PC-3 (cell line): ENCODE measurements at regions not wholly inside any gene's neighbourhood (a gene's known extent, or its start where the extent isn't known, plus 50 kb on each side); places are given as distances from the start of the nearest gene placed in this dataset.

Experiments
- ATAC-seq: fragments of 200-7000 bp; cut with Tn5 transposase; 2 replicates; pipeline ENCODE4 v1.9.1; 2020; ENCODE audit warnings: mild to moderate bottlenecking, moderate library complexity
- BruUV-seq: library from RNA; stranded (reverse); fragments of 400-500 nt; replicated peaks from 2 replicates; lab custom pipeline; 2021; lab: Mats Ljungman, UMichigan
- CTCF ChIA-PET: fragments of 300-600 bp; sonication (Branson Sonifier 250); formaldehyde crosslinking; loops from one replicate; lab custom pipeline; 2022; ENCODE audit warnings: antibody characterized with exemption; lab: Charles Lee
- POLR2A ChIA-PET: fragments of 300-600 bp; sonication (Branson Sonifier 250); formaldehyde crosslinking; loops from one replicate; lab custom pipeline; 2022; ENCODE audit warnings: antibody characterized with exemption; ENCODE audit not compliant: unreplicated experiment; lab: Charles Lee
- DNase-seq: peaks from one replicate; pipeline ENCODE4 v3.0.0-alpha.2; 2015
- H2AFZ ChIP-seq: fragments of 300-600 bp; sonication (generic); 2 replicates; pipeline ENCODE4 v1.6.0; 2016; ENCODE audit warnings: antibody characterized with exemption, low read length
- H3F3A ChIP-seq: fragments of 300-600 bp; sonication (generic); one replicate; pipeline ENCODE4 v1.6.0; 2017; ENCODE audit warnings: antibody characterized with exemption, low read length, control low read depth, mild to moderate bottlenecking; ENCODE audit not compliant: unreplicated experiment
- H3K27ac ChIP-seq: fragments of 300-600 bp; sonication (generic); 2 replicates; pipeline ENCODE4 v1.5.1; 2016; ENCODE audit warnings: mild to moderate bottlenecking, low read length
- H3K27me3 ChIP-seq: fragments of 300-600 bp; sonication (generic); 2 replicates; pipeline ENCODE4 v1.6.1; 2016; ENCODE audit warnings: low read length, mixed read lengths
- H3K36me3 ChIP-seq: fragments of 300-600 bp; sonication (generic); 2 replicates; pipeline ENCODE4 v1.6.1; 2016; ENCODE audit warnings: low read depth, mixed run types, low read length, mixed read lengths
- H3K4me1 ChIP-seq: fragments of 300-600 bp; sonication (generic); 2 replicates; pipeline ENCODE4 v1.5.1; 2016; ENCODE audit warnings: low read length; ENCODE audit not compliant: insufficient read depth
- H3K4me2 ChIP-seq: fragments of 300-600 bp; sonication (generic); 2 replicates; pipeline ENCODE4 v1.6.0; 2016; ENCODE audit warnings: low read length
- H3K4me3 ChIP-seq: fragments of 300-600 bp; sonication (generic); 2 replicates; pipeline ENCODE4 v1.5.1; 2016; ENCODE audit warnings: mild to moderate bottlenecking, low read length, mixed read lengths
- H3K79me2 ChIP-seq: fragments of 300-600 bp; sonication (generic); 2 replicates; pipeline ENCODE4 v1.6.1; 2017; ENCODE audit warnings: low read length, mixed read lengths
- H3K9ac ChIP-seq: fragments of 300-600 bp; sonication (generic); 2 replicates; pipeline ENCODE4 v1.6.0; 2016; ENCODE audit warnings: mild to moderate bottlenecking, low read length
- H3K9me2 ChIP-seq: fragments of 300-600 bp; sonication (generic); replicated peaks from 2 replicates; pipeline ENCODE4 v1.6.1; 2016; ENCODE audit warnings: mixed run types, low read length, mixed read lengths
- H3K9me3 ChIP-seq: fragments of 300-600 bp; sonication (generic); 2 replicates; pipeline ENCODE4 v1.6.1; 2016; ENCODE audit warnings: low read length, mixed read lengths
- H4K20me1 ChIP-seq: fragments of 300-600 bp; sonication (generic); 2 replicates; pipeline ENCODE4 v1.6.1; 2016; ENCODE audit warnings: low read length, mixed read lengths
- EZH2 ChIP-seq: fragments of 300-600 bp; sonication (generic); IDR thresholded peaks from one replicate; pipeline ENCODE4 v1.6.1; 2017; ENCODE audit warnings: antibody characterized with exemption, mild to moderate bottlenecking, low read length; ENCODE audit not compliant: unreplicated experiment
- EZH2phosphoT487 ChIP-seq: fragments of 300-600 bp; sonication (generic); IDR thresholded peaks from 2 replicates; pipeline ENCODE4 v1.6.1; 2018; ENCODE audit warnings: mild to moderate bottlenecking, antibody characterized with exemption, low read length, borderline replicate concordance
- intact Hi-C: fragments of 100-400 bp; cut with micrococcal nuclease; formaldehyde crosslinking; loops from 2 replicates; pipeline ENCODE4 v1.9.0; 2023
- TF ChIP-seq, protein P1 (sequence below): fragments of 300-600 bp; sonication (generic); conservative IDR thresholded peaks from 2 replicates; pipeline ENCODE4 v1.5.1; 2017; ENCODE audit warnings: antibody characterized with exemption, low read depth, mild to moderate bottlenecking, low read length

GRCh38 chr10:8951440-8952089 is 897.1 kb downstream of the GATA3 start:
- no peak for ATAC-seq
- Histone ChIP-seq H3K27me3 (peaks cover 29% of the 10 kb centered on the region), H3K9ac (no peak overlapping the region), H3F3A (no peaks in the 10 kb centered on the region), H3K4me3 (no peak overlapping the region), H4K20me1 (no peaks in the 10 kb centered on the region), H3K27ac (no peak overlapping the region), H3K4me2 (no peak overlapping the region), H3K4me1 (no peaks in the 10 kb centered on the region), H3K79me2 (no peaks in the 10 kb centered on the region), H3K9me2 (no peaks in the 10 kb centered on the region), H3K9me3 (no peaks in the 10 kb centered on the region), H2AFZ (no peak overlapping the region), H3K36me3 (no peaks in the 10 kb centered on the region)
- no TSS peak for BruUV-seq
- DNase-seq, result no peak
- intact Hi-C loops, result no loop called here
- CTCF ChIA-PET, result no interaction called here
- TF ChIP-seq EZH2 (no peak), EZH2phosphoT487 (no peak)
- TF ChIP-seq, protein P1, sequence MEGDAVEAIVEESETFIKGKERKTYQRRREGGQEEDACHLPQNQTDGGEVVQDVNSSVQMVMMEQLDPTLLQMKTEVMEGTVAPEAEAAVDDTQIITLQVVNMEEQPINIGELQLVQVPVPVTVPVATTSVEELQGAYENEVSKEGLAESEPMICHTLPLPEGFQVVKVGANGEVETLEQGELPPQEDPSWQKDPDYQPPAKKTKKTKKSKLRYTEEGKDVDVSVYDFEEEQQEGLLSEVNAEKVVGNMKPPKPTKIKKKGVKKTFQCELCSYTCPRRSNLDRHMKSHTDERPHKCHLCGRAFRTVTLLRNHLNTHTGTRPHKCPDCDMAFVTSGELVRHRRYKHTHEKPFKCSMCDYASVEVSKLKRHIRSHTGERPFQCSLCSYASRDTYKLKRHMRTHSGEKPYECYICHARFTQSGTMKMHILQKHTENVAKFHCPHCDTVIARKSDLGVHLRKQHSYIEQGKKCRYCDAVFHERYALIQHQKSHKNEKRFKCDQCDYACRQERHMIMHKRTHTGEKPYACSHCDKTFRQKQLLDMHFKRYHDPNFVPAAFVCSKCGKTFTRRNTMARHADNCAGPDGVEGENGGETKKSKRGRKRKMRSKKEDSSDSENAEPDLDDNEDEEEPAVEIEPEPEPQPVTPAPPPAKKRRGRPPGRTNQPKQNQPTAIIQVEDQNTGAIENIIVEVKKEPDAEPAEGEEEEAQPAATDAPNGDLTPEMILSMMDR, result no peak
- POLR2A ChIA-PET, result interaction anchor here (1.0 kb wide), 1 partner anchor 235 kb away, joined by 4 read pairs; no protein-coding TSS in a partner anchor

GRCh38 chr10:8956400-8956799 is 901.9 kb downstream of the GATA3 start:
- no peak for ATAC-seq

GRCh38 chr10:8962249-8962648 is 907.8 kb downstream of the GATA3 start:
- H3K4me1 ChIP-seq, result no peaks in the 10 kb centered on the region
- CTCF ChIA-PET, result no interaction called here
- no peak overlapping the region for H3K4me2 ChIP-seq

More at GRCh38 chr10:8956400-8956799, 901.9 kb downstream of the GATA3 start:
- TF ChIP-seq EZH2phosphoT487 (no peak), EZH2 (no peak)
- TF ChIP-seq, protein P1, result no peak
- no peak overlapping the region for H3K4me2 ChIP-seq
- H3K9me2 ChIP-seq, result no peaks in the 10 kb centered on the region
- no peaks in the 10 kb centered on the region for H3K4me1 ChIP-seq
- no peaks in the 10 kb centered on the region for H3K36me3 ChIP-seq
- no TSS peak for BruUV-seq
- no peak overlapping the region for H3K4me3 ChIP-seq
- DNase-seq, result no peak
- no peaks in the 10 kb centered on the region for H3F3A ChIP-seq
- H2AFZ ChIP-seq, result no peak overlapping the region
- H3K79me2 ChIP-seq, result no peaks in the 10 kb centered on the region
- no peaks in the 10 kb centered on the region for H4K20me1 ChIP-seq
- H3K27me3 ChIP-seq, result peaks cover 27% of the 10 kb centered on the region
- intact Hi-C loops, result no loop called here
- H3K9me3 ChIP-seq, result no peaks in the 10 kb centered on the region
- no peak overlapping the region for H3K9ac ChIP-seq
- H3K27ac ChIP-seq, result no peak overlapping the region
- POLR2A ChIA-PET, result no interaction called here
- CTCF ChIA-PET, result no interaction called here

More at GRCh38 chr10:8962249-8962648, 907.8 kb downstream of the GATA3 start:
- DNase-seq (no peak), ATAC-seq (no peak)
- TF ChIP-seq EZH2 (no peak), EZH2phosphoT487 (no peak)
- peaks cover 29% of the 10 kb centered on the region for H3K27me3 ChIP-seq
- intact Hi-C loops, result no loop called here
- no peaks in the 10 kb centered on the region for H4K20me1 ChIP-seq
- POLR2A ChIA-PET, result no interaction called here
- no peak overlapping the region for H3K27ac ChIP-seq
- no peaks in the 10 kb centered on the region for H3K36me3 ChIP-seq
- no peaks in the 10 kb centered on the region for H3F3A ChIP-seq
- H3K9me2 ChIP-seq, result no peaks in the 10 kb centered on the region
- H3K4me3 ChIP-seq, result no peak overlapping the region
- H3K9ac ChIP-seq, result no peak overlapping the region
- no peak overlapping the region for H2AFZ ChIP-seq
- no TSS peak for BruUV-seq
- no peaks in the 10 kb centered on the region for H3K79me2 ChIP-seq
- no peaks in the 10 kb centered on the region for H3K9me3 ChIP-seq
